Kidney (tissue), 13 donors: ENCODE measurements at regions not wholly inside any gene's neighbourhood (a gene's known extent, or its start where the extent isn't known, plus 50 kb on each side); places are given as distances from the start of the nearest gene placed in this dataset.

Experiments
- DNase-seq, 5 donors: peaks; one replicate each; pipeline ENCODE4 v3.0.0-alpha.2; 2013 to 2020
- FAIRE-seq: peaks from 2 replicates; lab custom pipeline; 2012; peaks lifted over from hg19 to GRCh38; lab: Jason Lieb, UNC
- H3K27ac ChIP-seq, 2 donors: one replicate each; pipeline ENCODE4 v1.7.0; 2013; ENCODE audit warnings: low read depth in 2 of 2, low read length in 2 of 2, inconsistent platforms in 1 of 2
- H3K27me3 ChIP-seq: one replicate; pipeline ENCODE4 v1.7.1; 2013; ENCODE audit warnings: low read length, inconsistent platforms; ENCODE audit not compliant: control insufficient read depth, insufficient read depth
- H3K36me3 ChIP-seq, 3 donors: one replicate each; pipeline versions ENCODE4 v1.7.0 to v1.7.1; 2013; ENCODE audit warnings: low read length in 3 of 3, control low read depth in 1 of 3, inconsistent platforms in 1 of 3; ENCODE audit not compliant: insufficient read depth in 3 of 3, control insufficient read depth in 2 of 3
- H3K4me1 ChIP-seq, 3 donors: one replicate each; pipeline versions ENCODE4 v1.7.0 to v1.7.1; 2013; ENCODE audit warnings: low read length in 3 of 3, inconsistent platforms in 1 of 3, low read depth in 1 of 3; ENCODE audit not compliant: control insufficient read depth in 2 of 3, insufficient read depth in 2 of 3
- H3K4me3 ChIP-seq, 3 donors: one replicate each; pipeline versions ENCODE4 v1.7.0 to v1.8.1; 2013; ENCODE audit warnings: low read length in 3 of 3, control low read depth in 1 of 3, inconsistent platforms in 1 of 3
- H3K9ac ChIP-seq, 3 donors: one replicate each; pipeline versions ENCODE4 v1.7.0 to v1.7.1; 2013; ENCODE audit warnings: low read length in 3 of 3, control low read depth in 1 of 3, inconsistent platforms in 1 of 3
- H3K9me3 ChIP-seq, 3 donors: one replicate each; pipeline versions ENCODE4 v1.7.0 to v1.7.1; 2013; ENCODE audit warnings: low read length in 3 of 3, control low read depth in 1 of 3, inconsistent platforms in 1 of 3; ENCODE audit not compliant: control insufficient read depth in 2 of 3, insufficient read depth in 1 of 3
- CTCF ChIP-seq: IDR thresholded peaks from 3 replicates; pipeline ENCODE4 v1.5.1; 2012; ENCODE audit warnings: mild to moderate bottlenecking, moderate library complexity, borderline replicate concordance; ENCODE audit not compliant: insufficient read depth; ENCODE audit errors: extremely low read depth
- intact Hi-C: fragments of 100-400 bp; cut with DNase I; formaldehyde crosslinking; loops from one replicate; pipeline ENCODE4 v1.11.1; 2022
- donor health status: control.
- donor health status: control.
- donor health status: control.
- donor health status: control.
- donor health status: control.
- donor health status: DM: yes; HTN: yes; CAD: no.
- donor health status: Normal renal cell carcinoma (clear cell type).

- H3K36me3 ChIP-seq, result no peaks in the 10 kb centered on the region
- H3K4me1 ChIP-seq, result no peaks in the 10 kb centered on the region
- no peak overlapping the region for H3K4me3 ChIP-seq
- intact Hi-C loops, result no loop called here
- H3K9me3 ChIP-seq, result no peaks in the 10 kb centered on the region
- no peak for FAIRE-seq
- no peak for DNase-seq
- no peak for TF ChIP-seq CTCF
- H3K27me3 ChIP-seq, result no peaks in the 10 kb centered on the region
- no peak overlapping the region for H3K9ac ChIP-seq
- H3K27ac ChIP-seq, result no peak overlapping the region
Measured at GRCh38 chr5:159616952-159617351, 286.7 kb upstream of the IL12B start.

GRCh38 chr5:159619826-159620225 is 289.5 kb upstream of the IL12B start:
- FAIRE-seq, result no peak
- no peak overlapping the region for H3K4me3 ChIP-seq
- H3K36me3 ChIP-seq, result no peaks in the 10 kb centered on the region
- intact Hi-C loops, result no loop called here
- no peak for TF ChIP-seq CTCF
- H3K4me1 ChIP-seq, result no peaks in the 10 kb centered on the region
- DNase-seq, result no peak
- H3K27ac ChIP-seq, result no peak overlapping the region
- H3K9me3 ChIP-seq, result peaks cover 0 to 3% (median 0%) of the 10 kb centered on the region in 3 donors
- H3K9ac ChIP-seq, result no peak overlapping the region
- H3K27me3 ChIP-seq, result no peaks in the 10 kb centered on the region

- TF ChIP-seq CTCF, result no peak
- Histone ChIP-seq H3K4me1 (no peaks in the 10 kb centered on the region), H3K27me3 (no peaks in the 10 kb centered on the region), H3K36me3 (no peaks in the 10 kb centered on the region), H3K27ac (no peak overlapping the region), H3K9me3 (peaks cover 0 to 3% (median 2%) of the 10 kb centered on the region in 3 donors), H3K9ac (no peak overlapping the region), H3K4me3 (no peak overlapping the region)
- FAIRE-seq, result no peak
- DNase-seq, result no peak
- intact Hi-C loops, result no loop called here
Measured at GRCh38 chr5:159620853-159621540, 290.7 kb upstream of the IL12B start.

GRCh38 chr5:159628703-159629102 is 287.6 kb upstream of the ADRA1B start:
- no peaks in the 10 kb centered on the region for H3K27me3 ChIP-seq
- H3K27ac ChIP-seq, result no peak overlapping the region
- DNase-seq (no peak), FAIRE-seq (no peak)
- H3K9ac ChIP-seq, result no peak overlapping the region
- peaks cover 0 to 2% (median 0%) of the 10 kb centered on the region in 3 donors for H3K9me3 ChIP-seq
- intact Hi-C loops, result no loop called here
- no peak for TF ChIP-seq CTCF
- H3K4me1 ChIP-seq, result no peaks in the 10 kb centered on the region
- H3K4me3 ChIP-seq, result no peak overlapping the region
- no peaks in the 10 kb centered on the region for H3K36me3 ChIP-seq
